COLO668 (cell line): ENCODE measurements at regions not wholly inside any gene's neighbourhood (a gene's known extent, or its start where the extent isn't known, plus 50 kb on each side); places are given as distances from the start of the nearest gene placed in this dataset.

Experiments used
- DNase-seq: peaks from one replicate; lab custom pipeline; 2025; ENCODE audit not compliant: unreplicated experiment; lab: John Stamatoyannopoulos, UW

DNA sequence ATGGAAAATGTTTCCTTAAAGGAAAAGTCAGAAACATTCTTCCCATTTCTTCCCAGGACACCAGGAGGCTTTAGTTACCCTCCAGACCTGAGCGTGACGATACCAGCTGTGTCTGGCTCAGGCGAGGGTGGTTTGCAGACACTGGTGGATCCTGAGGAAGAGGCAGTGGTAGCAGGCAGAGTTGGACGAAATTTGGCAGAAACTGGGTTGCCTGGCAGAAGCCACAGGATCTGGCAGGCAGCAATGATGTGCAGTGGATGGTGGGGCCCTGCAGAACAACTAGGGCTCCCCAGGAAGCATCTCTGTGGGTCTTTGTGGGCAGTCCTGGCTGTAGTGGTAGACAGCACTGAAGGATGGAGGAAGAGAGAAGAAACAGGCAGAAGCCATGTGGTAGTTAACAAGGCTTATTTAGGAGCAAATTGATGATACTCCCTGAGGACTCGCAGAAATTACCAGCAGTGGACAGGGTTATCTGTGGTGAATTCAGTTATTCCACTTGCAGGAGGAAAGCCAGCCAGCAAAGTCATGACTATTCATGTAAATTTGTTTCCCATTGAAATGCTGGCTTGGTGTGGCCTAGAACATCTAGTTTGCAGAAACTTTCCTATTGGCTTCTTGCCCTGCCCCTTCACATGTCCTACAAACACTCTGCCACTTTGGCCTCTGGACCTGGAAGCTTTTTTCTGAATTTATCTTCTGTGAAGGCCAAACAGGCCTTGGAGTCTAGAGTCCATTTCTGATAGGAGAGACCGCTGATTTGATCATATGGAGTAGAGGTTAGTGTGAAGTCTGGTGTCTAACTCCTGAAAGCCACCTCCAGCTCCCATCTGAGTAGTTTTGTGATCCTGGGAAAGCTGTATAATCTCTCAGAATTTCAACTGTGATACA lies 212.0 kb downstream of the DMRT2 start:
- no peak for DNase-seq

GRCh38 chr9:1267141-1267570 lies 217.0 kb downstream of the DMRT2 start:
- no peak for DNase-seq

GRCh38 chr9:1267581-1267980 lies 217.4 kb downstream of the DMRT2 start:
- no peak for DNase-seq

DNA sequence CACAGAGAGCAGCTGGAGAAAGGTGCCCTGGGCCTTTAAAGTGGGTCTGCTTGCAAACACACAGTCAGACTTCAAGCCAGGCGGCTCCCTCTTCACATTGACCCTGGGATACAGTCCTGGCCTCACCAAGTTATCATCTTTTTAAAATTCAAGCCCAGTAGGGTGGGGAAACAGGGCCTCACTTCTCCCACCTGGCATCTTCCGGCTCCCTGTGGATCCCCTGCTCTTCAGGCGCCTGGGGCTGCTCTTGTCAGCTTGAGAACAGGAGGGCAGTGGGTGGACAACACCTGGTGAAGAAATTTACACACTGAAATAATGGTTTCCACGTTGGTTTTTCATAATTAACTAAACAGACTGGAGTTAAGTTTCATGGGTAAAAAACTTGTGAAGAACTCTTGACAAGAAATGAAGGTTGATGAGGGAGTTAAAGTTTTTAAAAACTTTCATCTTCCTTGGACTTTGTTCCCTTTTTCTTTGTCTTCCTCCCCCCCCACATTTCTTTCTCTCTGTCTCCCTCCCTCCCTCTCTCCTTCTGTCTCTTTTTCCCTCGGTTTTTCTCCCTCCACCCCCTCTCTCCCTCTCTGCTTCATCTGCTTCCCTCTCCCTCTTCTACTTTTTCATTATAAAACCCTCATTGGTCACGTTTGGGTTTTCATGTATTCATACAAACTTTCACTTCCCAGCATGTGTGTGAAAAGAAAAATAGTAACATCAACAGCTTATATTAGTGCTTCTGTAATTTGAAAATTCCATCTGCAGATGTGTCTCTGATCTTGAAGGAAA lies 219.6 kb downstream of the DMRT2 start:
- DNase-seq: no peak

DNA sequence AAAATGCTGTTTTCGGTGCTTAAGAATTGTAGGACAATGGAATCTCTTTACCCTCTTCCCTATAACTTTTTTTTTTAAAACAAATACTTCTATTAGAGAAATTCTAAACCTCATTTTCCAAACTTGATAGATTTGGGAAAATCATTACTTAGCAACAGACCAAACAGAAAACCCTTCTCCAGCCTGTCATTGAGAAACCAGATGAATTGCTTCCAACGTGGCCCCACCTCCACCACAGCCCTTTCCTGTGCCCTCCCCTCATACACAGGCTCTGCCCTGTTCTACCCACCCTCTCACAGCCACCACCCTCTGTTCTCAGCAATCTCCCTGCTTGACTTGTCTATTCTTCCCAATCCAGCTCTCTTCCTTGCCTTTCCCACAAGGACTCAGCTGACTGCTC lies 221.2 kb downstream of the DMRT2 start:
- DNase-seq: no peak

DNA sequence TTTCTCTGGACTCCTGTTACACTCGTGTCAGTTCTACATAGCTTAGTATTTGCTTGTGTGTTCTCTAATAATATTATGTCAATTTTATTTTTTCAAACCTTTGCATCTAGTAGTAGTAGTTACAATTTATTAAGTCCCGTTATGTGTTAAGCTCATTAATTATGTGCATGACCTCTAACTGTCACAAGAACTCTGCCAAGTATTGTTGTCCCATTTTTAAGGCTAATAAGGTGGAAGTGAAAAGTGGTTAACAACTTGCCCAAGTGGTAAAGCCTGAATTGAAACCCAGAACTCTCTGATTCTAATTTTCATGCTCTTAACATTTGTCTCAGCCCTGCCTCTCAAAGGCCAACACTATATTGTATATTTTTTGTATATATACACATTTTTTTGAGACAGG lies 221.6 kb downstream of the DMRT2 start:
- no peak for DNase-seq

DNA sequence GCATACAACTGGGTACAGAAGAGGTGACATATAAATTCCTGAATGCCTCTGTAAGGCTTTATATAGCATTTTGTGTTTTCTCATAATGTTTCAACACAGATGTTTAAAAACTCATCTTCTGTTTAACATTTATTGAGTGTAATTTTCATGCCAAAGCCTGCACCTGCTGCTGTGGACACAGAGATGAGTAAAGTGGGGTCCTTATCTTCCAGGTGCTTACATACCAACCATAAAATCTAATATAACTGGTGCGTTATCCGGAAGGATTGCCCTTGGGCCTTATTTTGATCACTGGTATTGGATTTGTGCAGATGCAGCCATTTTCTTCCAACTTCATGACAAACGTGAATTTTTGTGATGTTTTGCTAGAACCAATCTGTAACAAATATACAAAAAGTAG lies 222.3 kb downstream of the DMRT2 start:
- peak; percentile 16 for DNase-seq

DNA sequence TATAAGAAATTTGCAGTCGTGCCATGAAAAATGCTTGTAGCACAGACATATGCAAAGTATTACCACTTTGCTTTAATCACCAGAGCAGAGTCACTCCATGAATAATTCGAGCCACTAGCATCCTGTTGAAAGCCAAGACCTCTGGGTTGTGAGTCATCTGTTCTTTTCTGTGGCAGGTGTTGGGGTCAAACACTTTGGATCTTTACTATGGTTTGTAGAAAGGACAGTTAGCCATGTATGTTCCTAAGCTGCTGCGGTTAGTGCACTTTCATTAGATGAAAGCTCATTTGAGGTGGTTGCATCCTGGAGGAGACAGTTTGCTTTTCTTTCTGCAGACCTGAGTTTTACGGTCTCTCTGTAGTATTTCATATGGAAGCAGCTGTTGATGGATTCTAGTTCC lies 223.7 kb downstream of the DMRT2 start:
- DNase-seq: peak; percentile 36

- no peak for DNase-seq
These were observed 224.2 kb downstream of the DMRT2 start for GRCh38 chr9:1274334-1274733.

- no peak for DNase-seq
These were observed 226.3 kb downstream of the DMRT2 start for GRCh38 chr9:1276474-1276873.

DNA sequence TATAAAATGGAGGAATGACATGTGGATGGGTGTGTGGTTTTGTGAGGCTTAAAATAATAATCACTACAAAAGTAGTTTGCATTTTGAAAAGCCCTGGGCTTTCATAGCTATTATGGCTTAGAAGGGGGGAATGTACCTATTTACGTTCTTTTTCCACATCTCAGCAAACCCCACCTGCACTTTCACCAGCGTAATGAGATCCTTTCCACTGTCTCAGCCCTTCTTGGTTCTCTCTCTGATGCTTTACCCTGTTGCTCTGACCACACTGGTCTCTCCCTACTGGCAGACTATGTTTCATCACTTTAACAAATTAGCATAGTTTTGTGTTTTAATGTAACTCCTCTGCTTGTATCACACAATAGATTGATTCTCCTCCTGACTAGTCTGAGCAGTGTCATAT lies 234.6 kb downstream of the DMRT2 start:
- DNase-seq: no peak

- DNase-seq: peak; percentile 8
These were observed 235.4 kb downstream of the DMRT2 start for GRCh38 chr9:1285526-1285925.

DNA sequence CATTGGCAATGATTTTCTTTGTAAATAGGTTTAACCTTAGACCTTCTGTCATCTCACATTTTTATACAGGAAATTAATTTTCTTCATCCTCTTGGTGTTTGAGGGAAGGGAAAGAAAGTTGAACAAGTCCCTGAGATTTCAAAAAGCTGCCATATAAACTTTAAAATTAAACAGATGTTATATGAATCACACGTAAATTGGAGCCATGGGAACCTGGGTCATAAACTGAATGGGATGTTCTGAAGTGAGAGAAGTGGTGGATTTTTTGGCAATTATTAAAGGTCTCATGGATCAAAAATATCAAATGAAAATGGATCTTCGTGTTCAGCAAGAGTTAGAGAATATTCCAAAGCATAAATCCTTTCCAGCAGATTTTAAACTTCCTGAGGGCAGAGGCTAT lies 242.2 kb downstream of the DMRT2 start:
- DNase-seq: no peak

DNA sequence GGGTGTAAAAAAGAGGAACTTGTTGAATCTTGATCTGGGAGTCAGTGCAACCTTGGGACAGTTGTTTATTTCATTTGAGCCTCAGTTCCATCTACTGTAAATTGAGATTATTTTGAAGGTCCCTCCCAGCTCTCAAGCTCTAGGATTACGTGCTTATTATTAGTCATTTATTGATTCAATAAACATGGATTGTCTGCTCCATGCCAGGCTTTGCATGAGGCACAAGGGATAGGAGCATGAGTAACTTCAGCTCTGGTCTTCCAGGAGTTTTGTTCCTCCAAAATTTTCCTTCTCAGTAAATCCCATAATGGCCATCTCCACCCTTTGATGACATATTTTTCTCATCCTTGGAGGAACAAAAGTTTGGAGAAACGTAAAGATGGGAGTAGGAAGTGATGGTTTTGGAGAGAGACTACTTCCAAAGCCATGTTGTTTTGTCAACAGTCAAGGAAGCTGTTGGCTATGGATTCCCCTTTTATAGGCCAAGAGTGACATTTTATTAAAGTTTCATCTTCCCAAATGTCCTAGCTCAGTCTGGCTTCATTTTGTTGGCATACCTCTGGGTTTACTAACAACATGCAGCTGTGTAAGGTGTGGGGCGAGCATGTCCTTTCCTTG lies 244.6 kb downstream of the DMRT2 start:
- DNase-seq: no peak

DNA sequence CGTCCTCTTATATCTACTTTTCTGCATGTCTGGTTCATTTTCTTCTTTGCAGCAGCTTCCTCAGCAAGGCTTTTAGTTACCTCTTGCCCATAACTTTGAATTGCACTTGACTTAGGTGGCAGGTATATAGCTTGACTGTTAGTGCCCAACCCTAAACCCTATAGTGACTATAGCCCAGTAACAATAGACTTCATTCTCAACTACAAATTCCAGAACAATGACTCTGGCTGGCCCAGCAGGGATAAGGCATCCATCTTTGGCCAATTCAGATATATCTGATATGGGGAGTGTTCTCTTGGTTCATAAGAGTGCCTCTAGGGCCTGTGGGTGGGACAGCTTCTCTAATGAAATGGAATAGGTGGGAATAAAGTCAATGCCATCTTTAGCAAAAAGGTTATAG lies 246.2 kb downstream of the DMRT2 start:
- no peak for DNase-seq

DNA sequence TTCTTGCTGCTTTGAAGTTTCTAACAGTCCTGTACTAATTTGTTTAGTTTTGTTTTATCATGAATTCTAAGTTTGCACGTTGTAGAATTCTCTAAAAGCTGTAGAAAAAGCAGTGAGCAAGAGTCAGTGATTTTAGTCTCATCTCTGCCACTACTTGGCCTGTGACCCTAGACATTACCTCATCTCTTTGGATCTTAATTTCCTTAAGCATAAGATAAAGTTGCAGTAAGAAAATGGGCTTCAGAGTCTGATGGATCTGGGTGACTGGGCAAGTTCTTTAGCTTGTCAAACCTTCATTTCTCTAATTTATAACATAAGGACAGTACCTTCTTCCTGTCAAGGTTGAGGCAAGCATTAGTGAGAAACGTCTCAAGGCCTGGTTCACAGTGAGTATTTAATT lies 247.9 kb downstream of the DMRT2 start:
- no peak for DNase-seq

DNA sequence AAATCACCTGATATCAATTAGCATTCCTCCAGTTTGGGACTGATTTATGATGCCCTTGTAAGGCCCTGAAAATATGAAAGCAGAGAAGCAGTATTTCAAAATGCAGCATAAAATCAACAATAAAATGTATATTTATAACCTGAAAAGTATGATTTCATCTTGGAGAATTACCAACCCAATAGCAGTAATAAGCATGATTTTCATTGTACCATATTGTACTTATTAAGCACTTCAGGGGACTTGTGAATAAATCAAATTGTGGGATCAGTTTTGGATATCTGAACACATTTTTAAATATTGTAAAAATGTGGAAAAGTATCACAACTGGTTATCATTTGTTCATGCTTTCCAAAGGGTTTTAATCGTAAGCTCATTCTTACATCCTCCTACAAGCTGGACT lies 250.8 kb downstream of the DMRT2 start:
- DNase-seq: no peak

GRCh38 chr9:1303932-1304331 lies 253.8 kb downstream of the DMRT2 start:
- DNase-seq: no peak

DNA sequence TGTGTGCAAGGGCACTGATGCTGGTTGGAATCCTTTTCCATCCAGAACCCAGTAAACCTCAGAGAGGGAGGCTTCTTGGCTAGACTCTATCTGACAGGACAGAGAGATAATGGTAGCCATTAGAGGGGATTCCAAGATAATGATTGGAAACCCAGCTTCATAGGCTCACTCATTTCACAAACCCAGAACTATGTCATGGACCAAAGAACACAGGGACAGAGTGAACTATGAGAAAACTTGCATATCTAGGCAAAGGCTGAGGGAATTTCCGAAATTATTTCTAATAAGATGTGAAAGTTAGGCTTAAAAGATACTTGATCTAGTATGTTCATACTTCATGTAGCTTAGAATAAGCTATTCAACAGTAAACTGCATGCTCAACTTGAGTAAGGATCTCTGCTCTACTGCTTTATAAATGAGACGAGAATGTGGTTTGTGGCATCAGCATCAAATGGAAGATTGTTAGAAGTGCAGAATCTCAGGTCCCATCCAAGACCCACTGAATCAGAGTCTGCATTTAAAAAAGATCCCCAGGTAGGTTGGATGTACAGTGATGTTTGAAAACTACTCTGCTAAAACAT lies 261.4 kb downstream of the DMRT2 start:
- no peak for DNase-seq

DNA sequence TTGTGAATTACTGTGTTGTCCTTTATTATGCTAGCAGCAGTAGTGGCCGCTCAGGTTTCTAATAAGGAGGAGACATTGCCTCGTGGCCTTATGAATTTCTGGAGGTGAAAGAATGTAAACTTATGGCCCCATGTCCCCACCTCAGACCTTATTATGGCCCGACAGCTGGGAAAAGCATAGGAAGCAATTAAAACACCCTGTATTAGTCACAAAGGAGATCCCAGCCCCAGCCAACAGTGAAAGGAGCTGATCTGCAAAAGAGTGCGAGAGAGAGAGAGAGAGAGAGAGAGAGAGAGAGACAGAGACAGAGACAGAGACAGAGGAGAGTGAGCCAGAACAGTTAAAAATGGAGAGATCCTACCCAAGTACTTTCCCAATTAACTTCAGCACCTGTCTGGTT lies 269.3 kb downstream of the DMRT2 start:
- DNase-seq: no peak

- DNase-seq: no peak
These were observed 269.9 kb downstream of the DMRT2 start for GRCh38 chr9:1320051-1320557.
